PC-3 (cell line): ENCODE measurements at regions not wholly inside any gene's neighbourhood (a gene's known extent, or its start where the extent isn't known, plus 50 kb on each side); places are given as distances from the start of the nearest gene placed in this dataset.
"Not testable (repeated sequence)": the region's sequence is repeated elsewhere in the genome, so short reads cannot be mapped to it uniquely, and the experiment has no call there.

Source experiments
- ATAC-seq: fragments of 200-7000 bp; cut with Tn5 transposase; 2 replicates; pipeline ENCODE4 v1.9.1; 2020; ENCODE audit warnings: mild to moderate bottlenecking, moderate library complexity
- BruUV-seq: library from RNA; stranded (reverse); fragments of 400-500 nt; replicated peaks from 2 replicates; lab custom pipeline; 2021; lab: Mats Ljungman, UMichigan
- CTCF ChIA-PET: fragments of 300-600 bp; sonication (Branson Sonifier 250); formaldehyde crosslinking; loops from one replicate; lab custom pipeline; 2022; ENCODE audit warnings: antibody characterized with exemption; lab: Charles Lee
- POLR2A ChIA-PET: fragments of 300-600 bp; sonication (Branson Sonifier 250); formaldehyde crosslinking; loops from one replicate; lab custom pipeline; 2022; ENCODE audit warnings: antibody characterized with exemption; ENCODE audit not compliant: unreplicated experiment; lab: Charles Lee
- DNase-seq: peaks from one replicate; pipeline ENCODE4 v3.0.0-alpha.2; 2015
- H2AFZ ChIP-seq: fragments of 300-600 bp; sonication (generic); 2 replicates; pipeline ENCODE4 v1.6.0; 2016; ENCODE audit warnings: antibody characterized with exemption, low read length
- H3F3A ChIP-seq: fragments of 300-600 bp; sonication (generic); one replicate; pipeline ENCODE4 v1.6.0; 2017; ENCODE audit warnings: antibody characterized with exemption, low read length, control low read depth, mild to moderate bottlenecking; ENCODE audit not compliant: unreplicated experiment
- H3K27ac ChIP-seq: fragments of 300-600 bp; sonication (generic); 2 replicates; pipeline ENCODE4 v1.5.1; 2016; ENCODE audit warnings: mild to moderate bottlenecking, low read length
- H3K27me3 ChIP-seq: fragments of 300-600 bp; sonication (generic); 2 replicates; pipeline ENCODE4 v1.6.1; 2016; ENCODE audit warnings: low read length, mixed read lengths
- H3K36me3 ChIP-seq: fragments of 300-600 bp; sonication (generic); 2 replicates; pipeline ENCODE4 v1.6.1; 2016; ENCODE audit warnings: low read depth, mixed run types, low read length, mixed read lengths
- H3K4me1 ChIP-seq: fragments of 300-600 bp; sonication (generic); 2 replicates; pipeline ENCODE4 v1.5.1; 2016; ENCODE audit warnings: low read length; ENCODE audit not compliant: insufficient read depth
- H3K4me2 ChIP-seq: fragments of 300-600 bp; sonication (generic); 2 replicates; pipeline ENCODE4 v1.6.0; 2016; ENCODE audit warnings: low read length
- H3K4me3 ChIP-seq: fragments of 300-600 bp; sonication (generic); 2 replicates; pipeline ENCODE4 v1.5.1; 2016; ENCODE audit warnings: mild to moderate bottlenecking, low read length, mixed read lengths
- H3K79me2 ChIP-seq: fragments of 300-600 bp; sonication (generic); 2 replicates; pipeline ENCODE4 v1.6.1; 2017; ENCODE audit warnings: low read length, mixed read lengths
- H3K9ac ChIP-seq: fragments of 300-600 bp; sonication (generic); 2 replicates; pipeline ENCODE4 v1.6.0; 2016; ENCODE audit warnings: mild to moderate bottlenecking, low read length
- H3K9me2 ChIP-seq: fragments of 300-600 bp; sonication (generic); replicated peaks from 2 replicates; pipeline ENCODE4 v1.6.1; 2016; ENCODE audit warnings: mixed run types, low read length, mixed read lengths
- H3K9me3 ChIP-seq: fragments of 300-600 bp; sonication (generic); 2 replicates; pipeline ENCODE4 v1.6.1; 2016; ENCODE audit warnings: low read length, mixed read lengths
- H4K20me1 ChIP-seq: fragments of 300-600 bp; sonication (generic); 2 replicates; pipeline ENCODE4 v1.6.1; 2016; ENCODE audit warnings: low read length, mixed read lengths
- intact Hi-C: fragments of 100-400 bp; cut with micrococcal nuclease; formaldehyde crosslinking; loops from 2 replicates; pipeline ENCODE4 v1.9.0; 2023

DNA sequence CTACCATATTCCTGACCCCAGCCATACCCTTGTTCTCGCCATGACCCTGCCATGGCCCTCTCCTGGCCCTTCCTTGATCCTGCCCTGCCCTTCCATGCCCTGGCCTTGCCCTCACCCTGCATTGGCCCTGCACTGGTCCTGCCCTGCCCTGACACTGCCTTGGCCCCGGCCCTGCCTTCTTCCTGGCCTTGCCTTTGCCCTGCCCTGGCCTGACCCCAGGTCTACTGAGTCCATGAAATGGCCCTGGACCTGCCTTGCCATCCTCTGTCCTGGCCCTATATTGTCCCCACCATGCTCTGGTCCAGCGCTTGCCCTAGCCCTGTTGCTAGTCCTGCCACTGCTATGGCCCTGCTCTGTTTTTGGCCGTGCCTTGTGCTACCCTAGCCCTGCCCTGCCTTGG lies 536.1 kb downstream of the FOXD4L6 start:
- H3K27ac ChIP-seq, H3K4me1 ChIP-seq, H3K79me2 ChIP-seq, H3K4me3 ChIP-seq, H2AFZ ChIP-seq, H3K36me3 ChIP-seq, DNase-seq, CTCF ChIA-PET, BruUV-seq, ATAC-seq, H3K4me2 ChIP-seq, H3K27me3 ChIP-seq, H4K20me1 ChIP-seq, H3K9me3 ChIP-seq, POLR2A ChIA-PET, H3F3A ChIP-seq, intact Hi-C loops, H3K9me2 ChIP-seq, H3K9ac ChIP-seq: not testable (repeated sequence)

DNA sequence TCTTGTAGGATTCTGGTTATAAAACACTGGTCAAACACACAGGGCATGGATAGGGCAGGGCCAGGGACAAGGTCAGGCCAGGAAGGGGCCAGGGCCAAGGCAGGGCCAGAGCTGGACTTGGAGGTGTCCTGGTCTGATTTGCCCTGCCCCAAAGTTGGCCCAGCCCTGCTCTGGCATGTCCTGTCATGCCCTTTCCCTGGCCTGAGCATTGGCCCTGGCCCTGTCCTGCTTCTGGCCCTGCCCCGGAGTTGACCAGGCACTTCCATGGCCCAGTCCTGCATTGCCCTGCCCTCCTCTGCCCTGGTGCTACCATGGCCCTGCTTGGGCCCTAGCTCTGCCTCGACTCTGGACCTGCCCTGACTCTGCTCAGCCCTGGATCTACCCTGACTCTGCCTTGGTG lies 536.6 kb downstream of the FOXD4L6 start:
- CTCF ChIA-PET, H4K20me1 ChIP-seq, H3K4me2 ChIP-seq, H3K79me2 ChIP-seq, H3K9ac ChIP-seq, H3K9me3 ChIP-seq, H3F3A ChIP-seq, POLR2A ChIA-PET, H3K27ac ChIP-seq, DNase-seq, intact Hi-C loops, BruUV-seq, H3K9me2 ChIP-seq, H3K36me3 ChIP-seq, H2AFZ ChIP-seq, H3K4me3 ChIP-seq, ATAC-seq, H3K27me3 ChIP-seq, H3K4me1 ChIP-seq: not testable (repeated sequence)

DNA sequence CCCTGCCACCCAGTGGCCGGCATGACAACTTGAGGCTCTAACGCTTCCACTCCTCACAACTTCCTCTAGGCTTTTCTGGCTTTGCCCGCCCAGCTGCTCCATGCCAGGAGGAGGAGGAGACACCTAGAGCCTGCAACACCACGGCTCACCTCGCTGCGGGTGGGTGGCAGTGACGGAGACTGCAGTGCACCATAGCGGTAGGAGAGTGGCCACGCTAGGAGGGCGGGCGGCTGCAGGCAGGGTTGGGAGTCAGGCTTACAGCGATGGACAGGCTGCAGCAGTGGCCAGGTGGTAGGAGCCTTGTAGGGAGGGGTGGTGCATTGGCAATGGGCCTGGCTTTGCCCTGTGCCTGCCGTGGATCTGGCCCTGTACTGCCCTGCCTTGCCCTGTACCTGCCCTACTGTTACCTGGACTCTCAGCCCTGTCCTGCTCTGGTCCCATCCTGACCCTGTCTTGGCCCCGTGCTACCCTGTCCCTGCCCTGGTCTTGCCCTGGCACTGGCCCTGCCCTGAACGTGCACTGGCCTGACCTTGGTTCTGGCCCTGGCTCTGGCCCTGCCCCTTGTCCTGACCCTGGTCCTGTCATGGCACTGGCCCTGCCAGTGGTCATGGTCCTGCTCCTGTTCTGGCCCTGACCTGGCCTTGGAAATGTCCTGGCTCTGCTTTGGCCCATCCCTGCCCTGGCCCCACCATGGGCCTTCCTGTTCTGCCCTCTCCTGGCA lies 540.8 kb downstream of the FOXD4L6 start:
- peak; percentile 6 for DNase-seq
- H3K9ac ChIP-seq, H3K27ac ChIP-seq, intact Hi-C loops, H3K9me2 ChIP-seq, H2AFZ ChIP-seq, H3K4me3 ChIP-seq, ATAC-seq, H4K20me1 ChIP-seq, H3K27me3 ChIP-seq, H3K36me3 ChIP-seq, BruUV-seq, H3K9me3 ChIP-seq, H3K4me2 ChIP-seq, POLR2A ChIA-PET, CTCF ChIA-PET, H3K79me2 ChIP-seq, H3F3A ChIP-seq, H3K4me1 ChIP-seq: not testable (repeated sequence)

DNA sequence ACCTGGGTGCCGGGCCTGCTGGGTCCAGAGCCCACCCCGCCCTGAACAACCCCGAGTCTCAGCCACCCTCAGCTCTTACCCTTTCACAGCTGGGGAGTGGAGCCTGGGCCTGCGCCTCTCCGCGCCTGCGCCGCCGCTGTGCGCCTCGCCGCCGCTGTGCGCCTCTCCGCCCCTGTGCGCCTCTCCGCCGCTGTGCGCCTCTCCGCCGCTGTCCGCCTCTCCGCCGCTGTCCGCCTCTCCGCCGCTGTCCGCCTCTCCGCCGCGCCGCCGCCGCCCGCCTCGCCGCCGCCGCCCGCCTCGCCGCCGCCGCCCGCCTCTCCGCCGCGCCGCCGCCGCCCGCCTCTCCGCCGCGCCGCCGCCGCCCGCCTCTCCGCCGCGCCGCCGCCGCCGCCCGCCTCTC lies 544.4 kb downstream of the FOXD4L6 start:
- H3K27ac ChIP-seq, H3K4me3 ChIP-seq, H3K4me2 ChIP-seq, H3K27me3 ChIP-seq, intact Hi-C loops, H3K79me2 ChIP-seq, CTCF ChIA-PET, H3K4me1 ChIP-seq, H3K9me3 ChIP-seq, H3K9me2 ChIP-seq, H3K9ac ChIP-seq, BruUV-seq, DNase-seq, H3K36me3 ChIP-seq, H2AFZ ChIP-seq, POLR2A ChIA-PET, H3F3A ChIP-seq, H4K20me1 ChIP-seq, ATAC-seq: not testable (repeated sequence)

DNA sequence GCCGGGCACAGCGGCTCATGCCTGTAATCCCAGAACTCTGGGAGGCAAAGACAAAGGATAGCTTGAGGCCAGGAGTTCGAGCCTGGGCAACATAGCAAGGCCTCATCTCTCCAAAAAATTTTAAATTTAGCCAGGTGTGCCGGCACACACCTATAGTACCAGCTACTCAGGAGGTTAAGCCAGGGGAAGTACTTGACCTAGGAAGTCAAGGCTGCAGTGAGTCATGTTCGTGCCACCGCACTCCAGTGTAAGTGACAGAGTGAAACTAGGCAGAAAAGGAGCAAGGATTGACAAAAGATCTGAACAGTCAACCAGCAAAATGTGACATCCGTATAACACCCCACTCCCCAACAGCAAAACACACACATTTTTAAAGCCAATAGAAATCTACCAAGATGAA lies 545.3 kb downstream of the FOXD4L6 start:
- POLR2A ChIA-PET, result not testable (repeated sequence)

DNA sequence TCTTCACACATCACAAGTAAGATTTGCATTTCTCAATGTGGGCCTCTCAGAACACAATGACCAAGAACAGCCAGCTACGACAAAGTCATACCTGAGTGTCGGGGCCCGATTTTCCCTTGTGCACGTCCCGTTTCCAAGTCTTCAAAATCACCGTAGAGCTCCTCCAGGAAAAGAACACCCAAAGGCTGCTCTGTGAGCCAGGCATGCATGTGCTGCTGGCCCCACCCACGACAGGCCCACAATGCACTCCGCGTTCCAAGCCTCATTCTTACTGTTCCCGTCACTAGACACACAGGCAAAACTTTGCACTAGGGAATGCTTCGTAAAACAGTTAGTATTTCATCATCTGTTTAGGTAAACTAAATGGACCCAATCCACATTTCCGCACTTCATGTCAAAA lies 549.6 kb downstream of the FOXD4L6 start:
- H3K4me3 ChIP-seq, H3K4me1 ChIP-seq, H3K27me3 ChIP-seq, CTCF ChIA-PET, H3F3A ChIP-seq, H3K9me2 ChIP-seq, H3K36me3 ChIP-seq, H3K79me2 ChIP-seq, POLR2A ChIA-PET, H3K9me3 ChIP-seq, H4K20me1 ChIP-seq, ATAC-seq, H3K9ac ChIP-seq, H3K27ac ChIP-seq, DNase-seq, H3K4me2 ChIP-seq, BruUV-seq, H2AFZ ChIP-seq, intact Hi-C loops: not testable (repeated sequence)

More for the DNA sequence above, 545.3 kb downstream of the FOXD4L6 start:
- H4K20me1 ChIP-seq, H3K36me3 ChIP-seq, H3K27me3 ChIP-seq, CTCF ChIA-PET, H3K4me2 ChIP-seq, H3K4me3 ChIP-seq, H3K4me1 ChIP-seq, ATAC-seq, H2AFZ ChIP-seq, H3K27ac ChIP-seq, intact Hi-C loops, H3K79me2 ChIP-seq, H3K9me3 ChIP-seq, H3F3A ChIP-seq, H3K9me2 ChIP-seq, DNase-seq, BruUV-seq, H3K9ac ChIP-seq: not testable (repeated sequence)
